K562 (cell line): ENCODE measurements at regions not wholly inside any gene's neighbourhood (a gene's known extent, or its start where the extent isn't known, plus 50 kb on each side); places are given as distances from the start of the nearest gene placed in this dataset.

Experiments used
- ARID1B ChIP-seq: fragments of 450-650 bp; IDR thresholded peaks from 2 replicates; pipeline ENCODE4 v1.6.1; 2016; ENCODE audit warnings: antibody characterized with exemption, mild to moderate bottlenecking, inconsistent platforms
- CHD4 ChIP-seq: fragments of 200-600 bp; sonication (generic); IDR thresholded peaks from 3 replicates; pipeline ENCODE4 v1.6.1; 2012; ENCODE audit warnings: low read depth, mild to moderate bottlenecking, mixed read lengths, low read length, inconsistent platforms; ENCODE audit not compliant: insufficient read depth, insufficient replicate concordance, poor library complexity, severe bottlenecking
- GTF2F1 ChIP-seq: IDR thresholded peaks from 2 replicates; pipeline ENCODE4 v1.6.1; 2011; ENCODE audit warnings: low read depth, low read length, improper control_type of control experiment
- HDAC3 ChIP-seq: fragments of 450-650 bp; IDR thresholded peaks from 2 replicates; pipeline ENCODE4 v1.6.1; 2018; ENCODE audit warnings: borderline replicate concordance, mild to moderate bottlenecking, moderate library complexity; ENCODE audit not compliant: partially characterized antibody
- KLF13 ChIP-seq: fragments of 450-650 bp; IDR thresholded peaks from 2 replicates; pipeline ENCODE4 v1.6.1; 2016; ENCODE audit warnings: missing genetic modification characterization, low read depth, mild to moderate bottlenecking, missing compliant biosample characterization, moderate library complexity, borderline replicate concordance
- MAFF ChIP-seq: IDR thresholded peaks from 2 replicates; pipeline ENCODE4 v1.6.1; 2012; ENCODE audit warnings: low read length, improper control_type of control experiment
- MAFK ChIP-seq: IDR thresholded peaks from 2 replicates; pipeline ENCODE4 v1.6.1; 2011; ENCODE audit warnings: low read length, improper control_type of control experiment
- PHB2 ChIP-seq: fragments of 450-650 bp; IDR thresholded peaks from 2 replicates; pipeline ENCODE4 v1.6.1; 2017; ENCODE audit warnings: low read depth
- PHTF2 ChIP-seq: fragments of 250-450 bp; sonication (Bioruptor Pico); IDR thresholded peaks from 2 replicates; pipeline ENCODE4 v1.5.0; 2021; ENCODE audit warnings: mild to moderate bottlenecking
- TF ChIP-seq, protein P1 (sequence below): fragments of 250-450 bp; sonication (Bioruptor Pico); IDR thresholded peaks from 2 replicates; pipeline ENCODE4 v1.8.0; 2021; ENCODE audit warnings: mild to moderate bottlenecking, moderate library complexity
- TF ChIP-seq, protein P2 (sequence below): fragments of 200-600 bp; sonication (generic); IDR thresholded peaks from one replicate; pipeline ENCODE4 v1.6.1; 2012; ENCODE audit warnings: mild to moderate bottlenecking, low read depth, low read length, inconsistent platforms
- TF ChIP-seq, protein P3 (sequence below): IDR thresholded peaks from 2 replicates; pipeline ENCODE4 v1.6.1; 2011; ENCODE audit warnings: borderline replicate concordance, low read depth, mild to moderate bottlenecking, moderate library complexity, low read length; ENCODE audit not compliant: insufficient read depth, poor library complexity, severe bottlenecking

DNA sequence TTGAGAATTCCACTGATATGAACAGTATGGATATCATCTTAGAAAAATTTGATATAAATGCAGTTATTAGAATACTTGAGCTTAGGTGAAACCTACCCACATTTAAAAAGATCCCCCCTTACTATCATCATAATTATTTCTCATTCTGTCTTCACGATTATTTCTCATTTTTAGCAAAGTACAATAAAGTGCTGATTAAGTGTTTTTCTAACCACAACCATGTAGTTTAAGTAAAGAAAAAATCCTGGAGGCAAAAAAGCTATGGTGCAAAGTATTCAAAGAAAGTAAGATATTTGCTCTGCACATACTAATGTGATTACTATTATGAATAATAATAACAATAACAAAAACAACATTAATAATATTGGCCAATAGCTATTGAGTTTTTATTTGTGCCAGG lies 365.6 kb upstream of the PCDH7 start (continued):
- TF ChIP-seq CHD4 (no peak), MAFF (peak; percentile 61; the same call in 1 of the 2 replicates), ARID1B (no peak), PHB2 (no peak), KLF13 (tag) (no peak), PHTF2 (CRISPR knock-in tag) (no peak), MAFK (peak; percentile 63; the same call in 1 of the 2 replicates), GTF2F1 (no peak), HDAC3 (no peak)
- TF ChIP-seq, protein P1, sequence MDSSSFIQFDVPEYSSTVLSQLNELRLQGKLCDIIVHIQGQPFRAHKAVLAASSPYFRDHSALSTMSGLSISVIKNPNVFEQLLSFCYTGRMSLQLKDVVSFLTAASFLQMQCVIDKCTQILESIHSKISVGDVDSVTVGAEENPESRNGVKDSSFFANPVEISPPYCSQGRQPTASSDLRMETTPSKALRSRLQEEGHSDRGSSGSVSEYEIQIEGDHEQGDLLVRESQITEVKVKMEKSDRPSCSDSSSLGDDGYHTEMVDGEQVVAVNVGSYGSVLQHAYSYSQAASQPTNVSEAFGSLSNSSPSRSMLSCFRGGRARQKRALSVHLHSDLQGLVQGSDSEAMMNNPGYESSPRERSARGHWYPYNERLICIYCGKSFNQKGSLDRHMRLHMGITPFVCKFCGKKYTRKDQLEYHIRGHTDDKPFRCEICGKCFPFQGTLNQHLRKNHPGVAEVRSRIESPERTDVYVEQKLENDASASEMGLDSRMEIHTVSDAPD, result no peak
- TF ChIP-seq, protein P2, sequence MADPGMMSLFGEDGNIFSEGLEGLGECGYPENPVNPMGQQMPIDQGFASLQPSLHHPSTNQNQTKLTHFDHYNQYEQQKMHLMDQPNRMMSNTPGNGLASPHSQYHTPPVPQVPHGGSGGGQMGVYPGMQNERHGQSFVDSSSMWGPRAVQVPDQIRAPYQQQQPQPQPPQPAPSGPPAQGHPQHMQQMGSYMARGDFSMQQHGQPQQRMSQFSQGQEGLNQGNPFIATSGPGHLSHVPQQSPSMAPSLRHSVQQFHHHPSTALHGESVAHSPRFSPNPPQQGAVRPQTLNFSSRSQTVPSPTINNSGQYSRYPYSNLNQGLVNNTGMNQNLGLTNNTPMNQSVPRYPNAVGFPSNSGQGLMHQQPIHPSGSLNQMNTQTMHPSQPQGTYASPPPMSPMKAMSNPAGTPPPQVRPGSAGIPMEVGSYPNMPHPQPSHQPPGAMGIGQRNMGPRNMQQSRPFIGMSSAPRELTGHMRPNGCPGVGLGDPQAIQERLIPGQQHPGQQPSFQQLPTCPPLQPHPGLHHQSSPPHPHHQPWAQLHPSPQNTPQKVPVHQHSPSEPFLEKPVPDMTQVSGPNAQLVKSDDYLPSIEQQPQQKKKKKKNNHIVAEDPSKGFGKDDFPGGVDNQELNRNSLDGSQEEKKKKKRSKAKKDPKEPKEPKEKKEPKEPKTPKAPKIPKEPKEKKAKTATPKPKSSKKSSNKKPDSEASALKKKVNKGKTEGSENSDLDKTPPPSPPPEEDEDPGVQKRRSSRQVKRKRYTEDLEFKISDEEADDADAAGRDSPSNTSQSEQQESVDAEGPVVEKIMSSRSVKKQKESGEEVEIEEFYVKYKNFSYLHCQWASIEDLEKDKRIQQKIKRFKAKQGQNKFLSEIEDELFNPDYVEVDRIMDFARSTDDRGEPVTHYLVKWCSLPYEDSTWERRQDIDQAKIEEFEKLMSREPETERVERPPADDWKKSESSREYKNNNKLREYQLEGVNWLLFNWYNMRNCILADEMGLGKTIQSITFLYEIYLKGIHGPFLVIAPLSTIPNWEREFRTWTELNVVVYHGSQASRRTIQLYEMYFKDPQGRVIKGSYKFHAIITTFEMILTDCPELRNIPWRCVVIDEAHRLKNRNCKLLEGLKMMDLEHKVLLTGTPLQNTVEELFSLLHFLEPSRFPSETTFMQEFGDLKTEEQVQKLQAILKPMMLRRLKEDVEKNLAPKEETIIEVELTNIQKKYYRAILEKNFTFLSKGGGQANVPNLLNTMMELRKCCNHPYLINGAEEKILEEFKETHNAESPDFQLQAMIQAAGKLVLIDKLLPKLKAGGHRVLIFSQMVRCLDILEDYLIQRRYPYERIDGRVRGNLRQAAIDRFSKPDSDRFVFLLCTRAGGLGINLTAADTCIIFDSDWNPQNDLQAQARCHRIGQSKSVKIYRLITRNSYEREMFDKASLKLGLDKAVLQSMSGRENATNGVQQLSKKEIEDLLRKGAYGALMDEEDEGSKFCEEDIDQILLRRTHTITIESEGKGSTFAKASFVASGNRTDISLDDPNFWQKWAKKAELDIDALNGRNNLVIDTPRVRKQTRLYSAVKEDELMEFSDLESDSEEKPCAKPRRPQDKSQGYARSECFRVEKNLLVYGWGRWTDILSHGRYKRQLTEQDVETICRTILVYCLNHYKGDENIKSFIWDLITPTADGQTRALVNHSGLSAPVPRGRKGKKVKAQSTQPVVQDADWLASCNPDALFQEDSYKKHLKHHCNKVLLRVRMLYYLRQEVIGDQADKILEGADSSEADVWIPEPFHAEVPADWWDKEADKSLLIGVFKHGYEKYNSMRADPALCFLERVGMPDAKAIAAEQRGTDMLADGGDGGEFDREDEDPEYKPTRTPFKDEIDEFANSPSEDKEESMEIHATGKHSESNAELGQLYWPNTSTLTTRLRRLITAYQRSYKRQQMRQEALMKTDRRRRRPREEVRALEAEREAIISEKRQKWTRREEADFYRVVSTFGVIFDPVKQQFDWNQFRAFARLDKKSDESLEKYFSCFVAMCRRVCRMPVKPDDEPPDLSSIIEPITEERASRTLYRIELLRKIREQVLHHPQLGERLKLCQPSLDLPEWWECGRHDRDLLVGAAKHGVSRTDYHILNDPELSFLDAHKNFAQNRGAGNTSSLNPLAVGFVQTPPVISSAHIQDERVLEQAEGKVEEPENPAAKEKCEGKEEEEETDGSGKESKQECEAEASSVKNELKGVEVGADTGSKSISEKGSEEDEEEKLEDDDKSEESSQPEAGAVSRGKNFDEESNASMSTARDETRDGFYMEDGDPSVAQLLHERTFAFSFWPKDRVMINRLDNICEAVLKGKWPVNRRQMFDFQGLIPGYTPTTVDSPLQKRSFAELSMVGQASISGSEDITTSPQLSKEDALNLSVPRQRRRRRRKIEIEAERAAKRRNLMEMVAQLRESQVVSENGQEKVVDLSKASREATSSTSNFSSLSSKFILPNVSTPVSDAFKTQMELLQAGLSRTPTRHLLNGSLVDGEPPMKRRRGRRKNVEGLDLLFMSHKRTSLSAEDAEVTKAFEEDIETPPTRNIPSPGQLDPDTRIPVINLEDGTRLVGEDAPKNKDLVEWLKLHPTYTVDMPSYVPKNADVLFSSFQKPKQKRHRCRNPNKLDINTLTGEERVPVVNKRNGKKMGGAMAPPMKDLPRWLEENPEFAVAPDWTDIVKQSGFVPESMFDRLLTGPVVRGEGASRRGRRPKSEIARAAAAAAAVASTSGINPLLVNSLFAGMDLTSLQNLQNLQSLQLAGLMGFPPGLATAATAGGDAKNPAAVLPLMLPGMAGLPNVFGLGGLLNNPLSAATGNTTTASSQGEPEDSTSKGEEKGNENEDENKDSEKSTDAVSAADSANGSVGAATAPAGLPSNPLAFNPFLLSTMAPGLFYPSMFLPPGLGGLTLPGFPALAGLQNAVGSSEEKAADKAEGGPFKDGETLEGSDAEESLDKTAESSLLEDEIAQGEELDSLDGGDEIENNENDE, result no peak
- TF ChIP-seq, protein P3, sequence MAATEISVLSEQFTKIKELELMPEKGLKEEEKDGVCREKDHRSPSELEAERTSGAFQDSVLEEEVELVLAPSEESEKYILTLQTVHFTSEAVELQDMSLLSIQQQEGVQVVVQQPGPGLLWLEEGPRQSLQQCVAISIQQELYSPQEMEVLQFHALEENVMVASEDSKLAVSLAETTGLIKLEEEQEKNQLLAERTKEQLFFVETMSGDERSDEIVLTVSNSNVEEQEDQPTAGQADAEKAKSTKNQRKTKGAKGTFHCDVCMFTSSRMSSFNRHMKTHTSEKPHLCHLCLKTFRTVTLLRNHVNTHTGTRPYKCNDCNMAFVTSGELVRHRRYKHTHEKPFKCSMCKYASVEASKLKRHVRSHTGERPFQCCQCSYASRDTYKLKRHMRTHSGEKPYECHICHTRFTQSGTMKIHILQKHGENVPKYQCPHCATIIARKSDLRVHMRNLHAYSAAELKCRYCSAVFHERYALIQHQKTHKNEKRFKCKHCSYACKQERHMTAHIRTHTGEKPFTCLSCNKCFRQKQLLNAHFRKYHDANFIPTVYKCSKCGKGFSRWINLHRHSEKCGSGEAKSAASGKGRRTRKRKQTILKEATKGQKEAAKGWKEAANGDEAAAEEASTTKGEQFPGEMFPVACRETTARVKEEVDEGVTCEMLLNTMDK, result no peak
